Stromal cell of bone marrow (primary cell): ENCODE measurements at regions not wholly inside any gene's neighbourhood (a gene's known extent, or its start where the extent isn't known, plus 50 kb on each side); places are given as distances from the start of the nearest gene placed in this dataset.

Source experiments
- DNase-seq: peaks from one replicate; pipeline ENCODE4 v3.0.0-alpha.2; 2012; ENCODE audit warnings: low read depth

GRCh38 chr2:217749008-217749407 lies 253.8 kb downstream of the TNS1 start:
- DNase-seq = no peak

GRCh38 chr2:217746808-217747207 lies 256.0 kb downstream of the TNS1 start:
- DNase-seq = no peak

GRCh38 chr2:217743966-217744761 lies 258.6 kb downstream of the TNS1 start:
- DNase-seq = no peak

DNA sequence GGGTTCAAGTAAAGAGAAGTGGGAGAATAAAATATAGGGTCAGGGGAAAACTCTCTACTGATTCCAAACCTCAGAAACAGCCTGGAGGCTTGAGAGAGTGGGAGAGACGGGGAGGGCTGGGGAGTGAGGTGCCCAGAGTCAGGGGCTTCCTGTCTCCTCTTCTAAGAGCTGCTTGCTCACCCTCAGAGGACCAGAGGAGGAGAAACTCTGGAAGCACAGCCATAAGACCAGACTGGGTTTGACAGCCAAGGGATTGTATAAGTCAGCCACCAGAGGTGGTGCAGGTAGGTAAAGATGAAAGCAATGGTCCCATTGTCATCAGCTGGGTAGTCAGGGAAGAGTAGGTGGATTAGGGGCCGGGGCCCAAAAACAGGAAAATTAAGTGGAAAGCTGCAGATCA lies 259.4 kb downstream of the TNS1 start:
- no peak for DNase-seq

DNA sequence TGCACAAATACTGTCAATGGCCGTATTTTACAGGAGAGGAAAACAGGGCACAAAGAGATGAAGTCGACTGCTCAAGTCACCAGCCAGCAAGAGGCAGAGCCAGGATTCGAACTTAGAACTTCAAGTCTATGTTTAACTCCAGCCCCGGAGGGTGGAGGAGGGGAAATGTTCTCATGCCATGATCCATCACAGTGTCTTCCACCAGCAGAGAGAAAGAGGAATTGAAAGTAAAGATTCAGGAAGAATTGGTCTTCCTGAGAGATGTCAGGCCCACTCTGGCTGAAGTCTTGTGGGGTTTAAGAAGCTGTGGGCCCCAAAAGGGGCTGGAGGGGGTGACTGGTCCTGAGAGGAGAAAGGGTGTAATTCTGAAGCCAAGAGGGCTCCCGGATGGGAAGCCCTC lies 260.0 kb downstream of the TNS1 start:
- DNase-seq = no peak

GRCh38 chr2:217742276-217742675 lies 260.5 kb downstream of the TNS1 start:
- no peak for DNase-seq

DNA sequence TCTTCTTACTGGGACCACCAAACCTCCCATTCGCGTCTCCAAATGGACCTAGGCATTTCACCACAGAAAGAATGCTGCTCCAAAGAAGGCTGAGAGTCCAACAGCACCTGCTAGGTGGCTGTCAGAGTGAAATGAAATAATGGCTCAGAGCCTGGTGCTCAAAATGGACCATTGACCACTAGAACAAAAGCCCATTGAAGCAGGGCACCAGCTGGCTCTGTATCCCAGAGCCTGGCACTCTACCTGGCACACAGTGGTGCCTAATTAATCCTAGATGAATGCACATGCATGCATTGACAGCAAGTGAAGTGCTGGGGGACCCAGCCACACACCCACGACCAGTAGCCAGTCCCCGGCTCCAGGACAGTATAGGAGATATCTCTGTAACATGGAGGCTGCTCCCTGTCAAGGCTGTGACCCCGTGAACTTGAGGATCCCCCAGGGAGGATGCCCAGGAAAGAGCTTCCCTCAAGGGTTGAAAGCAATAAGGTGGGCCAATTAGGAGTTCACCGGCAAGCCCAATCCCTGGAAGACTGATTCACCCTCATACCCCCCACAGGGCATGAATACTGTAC lies 261.3 kb downstream of the TNS1 start:
- DNase-seq = no peak

DNA sequence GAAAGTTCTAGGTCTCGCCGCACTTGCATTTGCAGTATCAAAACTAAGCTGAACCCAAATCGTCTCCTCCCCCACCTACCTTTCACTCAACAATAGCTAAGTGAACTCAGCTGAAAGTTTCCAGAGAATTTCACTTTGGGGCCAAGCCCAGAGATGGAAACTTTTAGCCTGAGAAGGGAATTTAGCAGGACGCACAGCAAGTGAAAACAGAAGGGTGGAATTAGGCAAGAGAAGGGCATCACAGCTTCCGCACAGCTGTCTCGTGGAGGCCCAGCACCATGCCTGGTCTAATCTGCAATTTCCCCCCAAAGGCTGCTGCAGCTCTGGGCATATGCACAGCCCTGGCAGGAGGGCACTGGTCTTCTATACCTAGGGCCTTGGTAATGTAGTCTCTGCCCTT lies 262.0 kb downstream of the TNS1 start:
- DNase-seq = no peak

- no peak for DNase-seq
These were observed 262.6 kb downstream of the TNS1 start for GRCh38 chr2:217740178-217740577.

GRCh38 chr2:217739741-217740140 lies 263.1 kb downstream of the TNS1 start:
- no peak for DNase-seq

- DNase-seq = no peak
These were observed 264.7 kb downstream of the TNS1 start for GRCh38 chr2:217738061-217738460.

DNA sequence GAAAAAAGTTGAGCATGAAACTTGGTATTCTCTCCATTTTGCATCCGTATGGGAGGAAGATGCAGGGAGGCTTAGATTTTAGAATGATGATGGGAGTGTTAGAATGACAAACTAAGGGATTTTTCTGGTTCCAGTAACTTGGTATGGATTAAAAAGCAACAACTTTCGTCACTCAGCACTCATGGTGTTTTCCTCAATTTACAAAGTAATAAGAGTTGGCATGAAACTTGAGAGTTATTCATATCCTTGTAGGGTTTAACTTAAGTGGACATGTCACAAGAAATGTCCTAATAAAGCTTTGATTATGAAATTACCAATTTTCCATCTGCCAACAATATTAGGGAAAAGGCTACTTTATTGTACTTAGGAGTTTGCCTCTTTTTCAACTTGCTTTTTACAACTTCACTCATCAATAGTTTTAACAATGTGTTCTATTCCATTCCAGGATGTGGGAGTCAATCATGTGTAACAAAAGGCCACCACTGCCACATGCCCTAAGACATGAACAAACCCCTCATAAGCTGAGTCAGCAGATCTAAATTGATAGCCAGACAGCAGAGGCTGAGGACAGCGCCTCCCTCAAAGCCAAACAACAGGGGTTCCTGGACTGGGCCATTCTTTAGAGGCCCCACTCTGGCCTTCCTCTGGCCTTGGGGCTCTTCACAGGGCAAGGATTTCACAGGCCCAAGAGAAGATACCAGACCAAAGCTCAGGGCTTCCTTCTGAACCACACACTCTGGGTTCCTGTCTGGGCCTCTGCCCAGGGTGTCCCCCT lies 265.8 kb downstream of the TNS1 start:
- no peak for DNase-seq

- DNase-seq = no peak
These were observed 266.9 kb downstream of the TNS1 start for GRCh38 chr2:217735899-217736298.

DNA sequence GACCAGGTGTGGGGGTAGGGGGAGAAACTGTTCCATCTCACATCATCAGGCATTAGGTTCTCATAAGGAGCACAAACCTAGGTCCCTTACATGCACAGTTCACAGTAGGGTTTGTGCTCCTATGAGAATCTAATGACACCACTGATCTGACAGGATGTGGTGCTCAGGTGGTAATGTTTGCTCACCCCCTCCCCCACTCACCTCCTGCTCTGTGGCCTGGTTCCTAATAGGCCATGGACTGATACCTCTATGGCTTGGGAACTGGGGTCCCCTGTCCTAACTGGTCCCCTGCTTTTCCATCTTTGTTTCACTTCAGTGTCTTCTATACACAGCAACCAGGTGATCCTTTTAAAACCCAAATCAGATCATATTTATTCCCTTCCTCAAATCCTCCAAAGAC lies 267.8 kb downstream of the TNS1 start:
- no peak for DNase-seq

- DNase-seq = no peak
These were observed 269.3 kb downstream of the TNS1 start for GRCh38 chr2:217733461-217733860.

DNA sequence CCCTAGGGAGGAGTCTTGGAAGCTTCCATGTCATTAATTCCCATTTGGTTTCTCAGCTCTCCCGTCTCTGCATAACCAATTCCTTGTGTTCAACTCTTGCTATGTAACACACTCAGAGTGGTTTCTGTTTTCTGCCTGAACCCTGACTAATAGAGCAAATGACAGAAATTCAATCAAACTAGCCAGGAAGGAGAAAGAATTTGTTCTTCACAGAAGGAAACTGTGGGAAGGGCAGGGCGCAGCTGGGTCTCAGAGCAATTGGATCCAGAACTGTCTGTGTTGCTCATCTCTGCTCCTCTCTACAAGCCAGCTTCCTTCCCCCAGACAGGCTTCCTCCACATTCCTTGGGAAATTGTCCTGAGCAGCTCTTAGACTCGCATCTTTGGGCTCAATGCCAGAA lies 269.8 kb downstream of the TNS1 start:
- peak; percentile 50 for DNase-seq

DNA sequence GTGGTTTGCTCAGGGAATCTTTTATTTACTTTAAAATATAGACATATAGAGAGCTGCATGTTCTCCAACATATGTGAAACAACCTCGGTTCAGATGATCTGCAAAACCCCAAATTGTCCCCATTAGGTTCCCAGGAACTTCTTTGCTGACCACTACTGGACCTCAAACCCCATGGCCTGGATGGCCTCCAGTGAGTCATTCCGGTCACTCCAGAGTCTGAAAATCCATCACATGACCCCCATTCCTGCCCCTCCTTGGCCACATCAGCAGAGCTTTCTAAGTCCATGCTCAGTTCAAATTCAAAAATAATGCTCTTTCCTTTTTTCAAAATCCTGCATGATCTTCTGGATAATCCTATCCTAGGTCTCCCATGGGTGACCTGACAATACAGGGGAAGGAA lies 271.0 kb downstream of the TNS1 start:
- peak; percentile 59 for DNase-seq

- DNase-seq = no peak
These were observed 273.3 kb downstream of the TNS1 start for GRCh38 chr2:217729421-217730053.

DNA sequence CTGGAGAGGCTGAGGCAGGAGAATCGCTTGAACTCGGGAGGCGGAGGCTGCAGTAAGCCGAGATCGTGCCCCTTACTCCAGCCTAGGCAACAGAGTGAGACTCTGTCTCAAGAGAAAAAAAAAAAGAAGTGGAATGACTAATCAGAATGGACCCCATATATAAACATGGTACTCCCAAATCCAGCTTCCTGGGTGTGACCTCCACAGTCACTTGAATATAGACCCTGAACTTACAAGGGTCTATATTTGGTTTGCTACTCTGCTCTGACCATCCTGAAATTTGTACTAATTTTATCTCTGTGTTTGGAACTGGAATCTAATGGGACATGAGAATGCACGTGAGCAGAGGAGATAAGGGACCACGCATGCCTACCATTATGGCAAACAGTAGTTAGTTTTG lies 275.0 kb downstream of the TNS1 start:
- no peak for DNase-seq

DNA sequence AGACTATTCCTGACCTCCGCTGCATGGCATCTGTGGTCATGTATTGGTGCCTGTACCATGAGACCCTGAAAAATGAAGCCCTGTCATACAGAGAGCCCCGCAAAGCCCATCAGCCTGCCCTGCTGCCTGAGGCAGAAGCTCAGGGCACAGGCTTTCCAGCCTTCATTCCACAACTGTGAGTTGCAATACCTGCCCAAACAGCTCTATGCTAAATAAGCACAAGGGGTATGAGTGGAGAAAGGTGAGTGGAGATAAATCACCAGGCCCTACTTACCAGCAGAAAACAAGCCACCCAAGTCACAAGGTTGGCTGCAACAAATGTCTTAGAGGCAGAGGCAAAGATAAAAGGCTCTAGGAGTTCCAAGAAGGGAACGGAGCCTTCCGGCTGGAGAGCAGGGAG lies 277.4 kb downstream of the TNS1 start:
- no peak for DNase-seq

DNA sequence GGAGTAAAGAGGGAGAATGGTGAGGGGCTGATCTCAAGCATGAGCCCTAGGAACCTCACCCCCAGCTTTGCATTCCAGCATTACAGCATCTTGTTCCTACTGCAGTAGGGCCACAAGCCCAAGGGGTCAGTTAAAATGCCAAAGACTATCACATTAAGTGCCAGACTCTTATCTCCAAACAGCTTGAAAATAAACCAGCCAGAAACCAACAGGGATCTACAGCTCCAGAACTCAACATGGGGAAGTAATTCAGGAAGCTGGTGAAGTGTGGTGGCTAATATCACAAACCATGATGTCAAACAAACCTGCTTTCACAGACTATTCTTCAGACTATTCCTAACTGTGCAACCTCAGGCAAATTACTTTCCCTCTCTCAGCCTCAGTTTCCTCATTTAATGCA lies 278.3 kb downstream of the TNS1 start:
- DNase-seq = no peak

- no peak for DNase-seq
These were observed 278.8 kb downstream of the TNS1 start for GRCh38 chr2:217723981-217724380.
